ENCODE measurements at regions not wholly inside any gene's neighbourhood (a gene's known extent, or its start where the extent isn't known, plus 50 kb on each side); places are given as distances from the start of the nearest gene placed in this dataset.
A peak's percentile ranks its signal among the peaks of the same experiment; 100 is the strongest.

DNA sequence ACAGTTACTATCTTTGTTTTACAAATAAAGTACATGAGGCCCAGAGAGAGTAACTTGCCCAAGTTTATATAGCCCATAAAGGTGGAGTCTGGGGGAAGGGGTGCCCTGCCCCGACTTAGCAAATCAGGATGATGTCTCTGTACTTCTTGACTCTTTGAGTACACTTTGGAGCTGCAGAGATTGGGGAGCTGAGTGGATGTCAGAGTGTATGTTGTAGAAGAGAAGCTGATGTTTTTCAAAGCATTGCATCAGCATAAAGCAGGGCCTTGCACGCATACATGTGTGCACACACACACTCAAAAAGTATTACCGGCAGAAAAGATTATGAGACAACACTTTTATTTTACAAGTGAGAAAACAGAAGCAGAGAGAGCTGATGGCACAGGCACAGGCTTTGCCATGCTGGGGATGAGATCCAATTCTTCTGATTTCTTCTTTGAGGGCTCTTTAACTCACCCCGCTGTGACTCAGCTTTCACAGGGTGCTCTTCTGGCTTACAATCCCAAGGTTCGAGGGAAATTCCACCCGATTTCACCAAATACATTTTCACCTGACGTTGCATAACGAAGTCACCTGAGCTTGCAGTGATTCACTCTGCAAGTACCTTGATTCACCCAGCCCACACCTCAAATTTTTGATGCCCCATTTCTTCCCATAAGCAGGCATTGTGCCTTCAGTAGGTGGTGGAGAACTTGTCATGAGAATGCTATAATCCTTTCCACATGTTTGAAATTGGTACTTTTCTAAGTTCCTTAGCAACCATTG is 292.8 kb upstream of the BOD1L1 start:
- Histone ChIP-seq H4K20me1 (ENCODE audit: insufficient read depth) (no peaks in the 10 kb centered on the region), H2AFZ (ENCODE audit: low read depth) (no peak overlapping the region), H3K27ac (ENCODE audit: low read depth in 2 of 2, low read length in 1 of 2) (peak overlapping the region in 1 of 2 experiments; percentile 99; a peak in 2 of 4 replicates), H3K9me3 (no peaks in the 10 kb centered on the region), H3K9me2 (no peaks in the 10 kb centered on the region), H3K9ac (peak overlapping the region; percentile 59), H3K79me2 (ENCODE audit: insufficient read depth) (no peaks in the 10 kb centered on the region), H3K4me3 (ENCODE audit: low read depth in 2 of 2, low read length in 1 of 2) (no peak overlapping the region), H3K27me3 (ENCODE audit: insufficient read depth) (no peaks in the 10 kb centered on the region), H3K4me1 (ENCODE audit: control insufficient read depth in 1 of 2, insufficient read depth in 2 of 2, low read depth in 1 of 2, low read length in 1 of 2) (peaks cover 0 to 50% of the 10 kb centered on the region in 2 experiments; a peak in 3 of 4 replicates), H3K36me3 (replicated peaks in 1 of 2; ENCODE audit: control insufficient read depth in 1 of 2, insufficient read depth in 2 of 2, low read length in 1 of 2) (no peaks in the 10 kb centered on the region), H3K4me2 (peak overlapping the region; percentile 42; the same call in 1 of the 2 replicates), H3F3A (replicated peaks; ENCODE audit: insufficient read depth) (peaks cover 27% of the 10 kb centered on the region)
- ChIA-PET CTCF (interaction anchor here (1.4 kb wide), 1 partner anchor 11 kb away, joined by 3 read pairs; no protein-coding TSS in a partner anchor), POLR2A (no interaction called here)
- no peak for DNase-seq
- no peak for TF ChIP-seq SIN3A (IDR thresholded peaks at IDR 0.05; ENCODE audit: borderline replicate concordance, low read depth, low read length)
- no peak for TF ChIP-seq RXRA (IDR thresholded peaks at IDR 0.05; ENCODE audit: borderline replicate concordance, low read depth)
- TF ChIP-seq FOXM1 (IDR thresholded peaks at IDR 0.05; ENCODE audit: low read depth), result no peak
- no peak for TF ChIP-seq GATA2 (CRISPR knock-in tag; IDR thresholded peaks at IDR 0.05)
- no peak for TF ChIP-seq TAF1 (IDR thresholded peaks at IDR 0.05; ENCODE audit: borderline replicate concordance, low read depth, low read length)
- TF ChIP-seq, protein P1, sequence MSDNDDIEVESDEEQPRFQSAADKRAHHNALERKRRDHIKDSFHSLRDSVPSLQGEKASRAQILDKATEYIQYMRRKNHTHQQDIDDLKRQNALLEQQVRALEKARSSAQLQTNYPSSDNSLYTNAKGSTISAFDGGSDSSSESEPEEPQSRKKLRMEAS (IDR thresholded peaks at IDR 0.05; ENCODE audit: low read depth), result no peak
- TF ChIP-seq EZH2phosphoT487 (IDR thresholded peaks at IDR 0.05; ENCODE audit: borderline replicate concordance, low read depth), result no peak
- no peak for TF ChIP-seq FOSL2 (IDR thresholded peaks at IDR 0.05; ENCODE audit: borderline replicate concordance, low read depth)
- TF ChIP-seq, protein P2, sequence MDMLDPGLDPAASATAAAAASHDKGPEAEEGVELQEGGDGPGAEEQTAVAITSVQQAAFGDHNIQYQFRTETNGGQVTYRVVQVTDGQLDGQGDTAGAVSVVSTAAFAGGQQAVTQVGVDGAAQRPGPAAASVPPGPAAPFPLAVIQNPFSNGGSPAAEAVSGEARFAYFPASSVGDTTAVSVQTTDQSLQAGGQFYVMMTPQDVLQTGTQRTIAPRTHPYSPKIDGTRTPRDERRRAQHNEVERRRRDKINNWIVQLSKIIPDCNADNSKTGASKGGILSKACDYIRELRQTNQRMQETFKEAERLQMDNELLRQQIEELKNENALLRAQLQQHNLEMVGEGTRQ (IDR thresholded peaks at IDR 0.05; ENCODE audit: borderline replicate concordance, low read depth, low read length), result no peak
- 90% methylated on average over 8 of the region's 8 CpGs for WGBS (ENCODE audit: low lambda C conversion rate)

DNA sequence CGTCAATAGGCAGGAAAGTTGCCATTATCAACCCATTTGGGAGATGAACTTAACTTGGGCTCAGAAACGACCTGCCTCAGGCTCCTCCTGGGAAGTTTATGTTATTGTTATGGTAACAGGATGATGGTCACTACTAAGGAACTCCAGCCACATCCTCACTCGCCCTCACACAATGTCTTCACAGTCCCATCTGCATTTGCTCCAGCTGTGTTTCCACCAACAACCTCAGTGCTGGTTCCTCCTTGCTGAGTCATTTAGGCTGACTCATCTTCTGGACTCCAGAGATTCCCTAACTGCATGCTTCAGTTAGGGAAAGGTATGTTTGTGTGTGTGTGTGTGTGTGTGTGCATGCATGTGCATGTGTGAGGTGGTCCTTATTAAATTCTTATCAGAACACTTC is 293.4 kb upstream of the BOD1L1 start:
- WGBS (ENCODE audit: low lambda C conversion rate), result 12% methylated on average over 3 of the region's 3 CpGs
- H3K79me2 ChIP-seq (ENCODE audit: insufficient read depth), result no peaks in the 10 kb centered on the region
- POLR2A ChIA-PET, result no interaction called here
- TF ChIP-seq NFIC (IDR thresholded peaks at IDR 0.05; ENCODE audit: borderline replicate concordance), result peak; percentile 68
- TF ChIP-seq TCF12 (IDR thresholded peaks at IDR 0.05), result peak; percentile 96
- TF ChIP-seq ELF1 (IDR thresholded peaks at IDR 0.05), result peak; percentile 25; the same call in 1 of the 2 replicates
- TF ChIP-seq, protein P3, sequence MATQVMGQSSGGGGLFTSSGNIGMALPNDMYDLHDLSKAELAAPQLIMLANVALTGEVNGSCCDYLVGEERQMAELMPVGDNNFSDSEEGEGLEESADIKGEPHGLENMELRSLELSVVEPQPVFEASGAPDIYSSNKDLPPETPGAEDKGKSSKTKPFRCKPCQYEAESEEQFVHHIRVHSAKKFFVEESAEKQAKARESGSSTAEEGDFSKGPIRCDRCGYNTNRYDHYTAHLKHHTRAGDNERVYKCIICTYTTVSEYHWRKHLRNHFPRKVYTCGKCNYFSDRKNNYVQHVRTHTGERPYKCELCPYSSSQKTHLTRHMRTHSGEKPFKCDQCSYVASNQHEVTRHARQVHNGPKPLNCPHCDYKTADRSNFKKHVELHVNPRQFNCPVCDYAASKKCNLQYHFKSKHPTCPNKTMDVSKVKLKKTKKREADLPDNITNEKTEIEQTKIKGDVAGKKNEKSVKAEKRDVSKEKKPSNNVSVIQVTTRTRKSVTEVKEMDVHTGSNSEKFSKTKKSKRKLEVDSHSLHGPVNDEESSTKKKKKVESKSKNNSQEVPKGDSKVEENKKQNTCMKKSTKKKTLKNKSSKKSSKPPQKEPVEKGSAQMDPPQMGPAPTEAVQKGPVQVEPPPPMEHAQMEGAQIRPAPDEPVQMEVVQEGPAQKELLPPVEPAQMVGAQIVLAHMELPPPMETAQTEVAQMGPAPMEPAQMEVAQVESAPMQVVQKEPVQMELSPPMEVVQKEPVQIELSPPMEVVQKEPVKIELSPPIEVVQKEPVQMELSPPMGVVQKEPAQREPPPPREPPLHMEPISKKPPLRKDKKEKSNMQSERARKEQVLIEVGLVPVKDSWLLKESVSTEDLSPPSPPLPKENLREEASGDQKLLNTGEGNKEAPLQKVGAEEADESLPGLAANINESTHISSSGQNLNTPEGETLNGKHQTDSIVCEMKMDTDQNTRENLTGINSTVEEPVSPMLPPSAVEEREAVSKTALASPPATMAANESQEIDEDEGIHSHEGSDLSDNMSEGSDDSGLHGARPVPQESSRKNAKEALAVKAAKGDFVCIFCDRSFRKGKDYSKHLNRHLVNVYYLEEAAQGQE (IDR thresholded peaks at IDR 0.05; ENCODE audit: low read depth, low read length), result peak; percentile 54
- no peak for TF ChIP-seq RFX5 (IDR thresholded peaks at IDR 0.05; ENCODE audit: low read length)
- no peak for TF ChIP-seq TAF1 (IDR thresholded peaks at IDR 0.05; ENCODE audit: borderline replicate concordance, low read depth, low read length)
- TF ChIP-seq JUND (IDR thresholded peaks at IDR 0.05), result peak; percentile 99
- TF ChIP-seq, protein P4, sequence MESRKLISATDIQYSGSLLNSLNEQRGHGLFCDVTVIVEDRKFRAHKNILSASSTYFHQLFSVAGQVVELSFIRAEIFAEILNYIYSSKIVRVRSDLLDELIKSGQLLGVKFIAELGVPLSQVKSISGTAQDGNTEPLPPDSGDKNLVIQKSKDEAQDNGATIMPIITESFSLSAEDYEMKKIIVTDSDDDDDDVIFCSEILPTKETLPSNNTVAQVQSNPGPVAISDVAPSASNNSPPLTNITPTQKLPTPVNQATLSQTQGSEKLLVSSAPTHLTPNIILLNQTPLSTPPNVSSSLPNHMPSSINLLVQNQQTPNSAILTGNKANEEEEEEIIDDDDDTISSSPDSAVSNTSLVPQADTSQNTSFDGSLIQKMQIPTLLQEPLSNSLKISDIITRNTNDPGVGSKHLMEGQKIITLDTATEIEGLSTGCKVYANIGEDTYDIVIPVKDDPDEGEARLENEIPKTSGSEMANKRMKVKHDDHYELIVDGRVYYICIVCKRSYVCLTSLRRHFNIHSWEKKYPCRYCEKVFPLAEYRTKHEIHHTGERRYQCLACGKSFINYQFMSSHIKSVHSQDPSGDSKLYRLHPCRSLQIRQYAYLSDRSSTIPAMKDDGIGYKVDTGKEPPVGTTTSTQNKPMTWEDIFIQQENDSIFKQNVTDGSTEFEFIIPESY (IDR thresholded peaks at IDR 0.05; ENCODE audit: borderline replicate concordance, low read depth), result peak; percentile 72; the same call in 1 of the 2 replicates
- TF ChIP-seq RXRA (IDR thresholded peaks at IDR 0.05; ENCODE audit: borderline replicate concordance, low read depth), result peak; percentile 50; the same call in 1 of the 2 replicates
- TF ChIP-seq, protein P1 (IDR thresholded peaks at IDR 0.05; ENCODE audit: low read depth), result peak; percentile 83; the same call in 1 of the 2 replicates
- peak in 1 of 2 experiments; percentile 94; a peak in 2 of 4 replicates for TF ChIP-seq EP300 (IDR thresholded peaks at IDR 0.05; ENCODE audit: borderline replicate concordance in 1 of 2, low read depth in 1 of 2, low read length in 1 of 2)
- no peak for TF ChIP-seq SMC3 (IDR thresholded peaks at IDR 0.05; ENCODE audit: low read depth, low read length)
- TF ChIP-seq FOSL2 (IDR thresholded peaks at IDR 0.05; ENCODE audit: borderline replicate concordance, low read depth), result peak; percentile 100

More for the DNA sequence above, 293.4 kb upstream of the BOD1L1 start:
- Histone ChIP-seq H3K4me2 (peak overlapping the region; percentile 14; the same call in 1 of the 2 replicates), H3F3A (replicated peaks; ENCODE audit: insufficient read depth) (peaks cover 27% of the 10 kb centered on the region), H3K9ac (peak overlapping the region; percentile 59), H3K4me1 (ENCODE audit: control insufficient read depth in 1 of 2, insufficient read depth in 2 of 2, low read depth in 1 of 2, low read length in 1 of 2) (peaks cover 0 to 50% of the 10 kb centered on the region in 2 experiments; a peak in 3 of 4 replicates), H3K27me3 (ENCODE audit: insufficient read depth) (no peaks in the 10 kb centered on the region), H4K20me1 (ENCODE audit: insufficient read depth) (no peaks in the 10 kb centered on the region), H3K9me2 (no peaks in the 10 kb centered on the region), H3K27ac (ENCODE audit: low read depth in 2 of 2, low read length in 1 of 2) (peak overlapping the region in 1 of 2 experiments; percentile 99; a peak in 2 of 4 replicates), H3K36me3 (replicated peaks in 1 of 2; ENCODE audit: control insufficient read depth in 1 of 2, insufficient read depth in 2 of 2, low read length in 1 of 2) (no peaks in the 10 kb centered on the region), H2AFZ (ENCODE audit: low read depth) (no peak overlapping the region), H3K9me3 (no peaks in the 10 kb centered on the region), H3K4me3 (ENCODE audit: low read depth in 2 of 2, low read length in 1 of 2) (no peak overlapping the region)
- no peak for DNase-seq
- CTCF ChIA-PET, result no interaction called here

Data from SK-N-SH (cell line).